ENCODE measurements at regions not wholly inside any gene's neighbourhood (a gene's known extent, or its start where the extent isn't known, plus 50 kb on each side); places are given as distances from the start of the nearest gene placed in this dataset.

GRCh38 chr9:135320331-135320730, 159.3 kb upstream of the PPP1R26 start:
- Histone ChIP-seq H3K23ac (ENCODE audit: low read depth, low read length) (no peak overlapping the region), H3K79me1 (ENCODE audit: low read depth in 1 of 2, low read length in 2 of 2) (no peaks in the 10 kb centered on the region), H2AK9ac (replicated peaks; ENCODE audit: low read depth, low read length, poor library complexity) (peak overlapping the region; percentile 10), H3K14ac (replicated peaks; ENCODE audit: low read depth, low read length) (no peak overlapping the region), H2BK15ac (ENCODE audit: low read depth, low read length) (no peak overlapping the region), H3K4me2 (ENCODE audit: low read depth, low read length) (no peak overlapping the region), H3K9me1 (ENCODE audit: insufficient read depth, low read length) (no peaks in the 10 kb centered on the region), H3K4me3 (ENCODE audit: insufficient read depth, low read depth, low read length) (no peak overlapping the region), H3K27me3 (ENCODE audit: control insufficient read depth, insufficient read depth, low read length) (no peaks in the 10 kb centered on the region), H4K8ac (ENCODE audit: low read depth in 2 of 2, low read length in 2 of 2) (no peak overlapping the region), H3K9me3 (ENCODE audit: control insufficient read depth, insufficient read depth, low read length) (peaks cover 2% of the 10 kb centered on the region; the same call in 1 of the 2 replicates), H2BK20ac (ENCODE audit: low read depth, low read length) (no peak overlapping the region), H2BK5ac (ENCODE audit: low read depth, low read length, poor library complexity, severe bottlenecking) (no peak overlapping the region), H4K5ac (ENCODE audit: low read depth, low read length) (no peak overlapping the region), H3K36me3 (ENCODE audit: control insufficient read depth, insufficient read depth, low read length) (no peaks in the 10 kb centered on the region), H3K27ac (ENCODE audit: insufficient read depth, low read length) (no peak overlapping the region), H3K18ac (ENCODE audit: low read depth, low read length) (no peak overlapping the region), H3K9ac (ENCODE audit: low read depth, low read length) (no peak overlapping the region), H4K91ac (ENCODE audit: insufficient read depth, low read depth, low read length) (no peak overlapping the region), H2AK5ac (ENCODE audit: low read depth, low read length) (no peak overlapping the region), H3K56ac (ENCODE audit: extremely low read depth, insufficient read depth, low read length) (no peak overlapping the region), H3K4me1 (ENCODE audit: control insufficient read depth, insufficient read depth, low read length) (no peaks in the 10 kb centered on the region), H2AFZ (replicated peaks; ENCODE audit: low read length, poor library complexity) (no peak overlapping the region), H4K20me1 (ENCODE audit: insufficient read depth, low read length) (no peaks in the 10 kb centered on the region), H3K4ac (ENCODE audit: low read depth, low read length) (no peak overlapping the region), H2BK120ac (ENCODE audit: low read depth, low read length) (no peak overlapping the region)
- no TSS peak for BruUV-seq (replicated peaks)
- POLR2A ChIA-PET (ENCODE audit: unreplicated experiment): no interaction called here
- intact Hi-C loops (cut with micrococcal nuclease): no loop called here
- dilution Hi-C loops (cut with HindIII; ENCODE audit: low sequenced_read_pairs, unreplicated experiment): no loop called here
- TF ChIP-seq NFE2L2 (IDR thresholded peaks at IDR 0.05; ENCODE audit: low read depth, low read length) (no peak), USF2 (IDR thresholded peaks at IDR 0.05; ENCODE audit: low read depth, low read length) (no peak), RAD21 (IDR thresholded peaks at IDR 0.05; ENCODE audit: low read length) (no peak), CEBPB (IDR thresholded peaks at IDR 0.05; ENCODE audit: low read depth, low read length) (no peak), CTCF (conservative IDR thresholded peaks at IDR 0.05; ENCODE audit: low read depth, low read length) (no peak), SMC3 (IDR thresholded peaks at IDR 0.05; ENCODE audit: low read depth, low read length) (no peak), RFX5 (IDR thresholded peaks at IDR 0.05; ENCODE audit: low read depth, low read length) (no peak), CHD1 (IDR thresholded peaks at IDR 0.05; ENCODE audit: low read depth, low read length) (no peak), BHLHE40 (IDR thresholded peaks at IDR 0.05; ENCODE audit: low read depth, low read length) (no peak), RCOR1 (IDR thresholded peaks at IDR 0.05; ENCODE audit: insufficient replicate concordance, low read length) (no peak), FOS (IDR thresholded peaks at IDR 0.05; ENCODE audit: low read depth, low read length) (no peak), MXI1 (IDR thresholded peaks at IDR 0.05; ENCODE audit: borderline replicate concordance, low read depth, low read length) (no peak), MAZ (IDR thresholded peaks at IDR 0.05; ENCODE audit: borderline replicate concordance, low read depth, low read length) (no peak), ELK1 (IDR thresholded peaks at IDR 0.05; ENCODE audit: borderline replicate concordance, low read depth, low read length) (no peak), MAFK (IDR thresholded peaks at IDR 0.05; ENCODE audit: low read depth, low read length) (no peak), POLR2A (IDR thresholded peaks at IDR 0.05; ENCODE audit: low read depth, low read length) (no peak)
- in situ Hi-C loops (cut with MboI; ENCODE audit: low sequenced_read_pairs): no loop called here
- DNase-seq: no peak
- no CpG with 5 or more reads among the region's 6 CpGs for WGBS, 2 experiments (ENCODE audit: extremely low coverage in 2 of 2, insufficient read length in 1 of 2)
- CTCF ChIA-PET: no interaction called here
- no peak for ATAC-seq (ENCODE audit: low read depth)

Measured in IMR-90 (cell line).